ENCODE measurements at regions not wholly inside any gene's neighbourhood (a gene's known extent, or its start where the extent isn't known, plus 50 kb on each side); places are given as distances from the start of the nearest gene placed in this dataset.

GRCh38 chr1:166693158-166693557 lies 146.1 kb upstream of the POGK start (continued):
- TF ChIP-seq ZNF518A (tag by site-specific recombination; conservative IDR thresholded peaks at IDR 0.05; ENCODE audit: low read depth) (no peak), ZNF350 (tag by site-specific recombination; IDR thresholded peaks at IDR 0.05) (no peak), KLF8 (tag by site-specific recombination; IDR thresholded peaks at IDR 0.05) (no peak), YY2 (tag by site-specific recombination; IDR thresholded peaks at IDR 0.05) (no peak)

GRCh38 chr1:166693673-166694297 lies 145.5 kb upstream of the POGK start:
- ChIA-PET CTCF (no interaction called here), POLR2A (interaction anchor here (0.6 kb wide), 1 partner anchor 367 kb away, joined by 4 read pairs; no protein-coding TSS in a partner anchor)
- Histone ChIP-seq H3K36me3 (ENCODE audit: control insufficient read depth in 2 of 2, insufficient read depth in 1 of 2, low read length in 2 of 2) (no peaks in the 10 kb centered on the region), H3K4me1 (ENCODE audit: control insufficient read depth, insufficient read depth, low read length) (no peaks in the 10 kb centered on the region), H3K4me3 (ENCODE audit: low read depth, low read length) (no peak overlapping the region), H3K9me3 (ENCODE audit: control insufficient read depth, insufficient read depth, low read depth, low read length) (no peaks in the 10 kb centered on the region), H3K27ac (ENCODE audit: extremely low read depth, low read depth, low read length) (no peak overlapping the region)
- TF ChIP-seq ZNF146 (tag by site-specific recombination; IDR thresholded peaks at IDR 0.05) (no peak), ZNF426 (tag by site-specific recombination; IDR thresholded peaks at IDR 0.05) (peak; percentile 48), PRDM6 (tag by site-specific recombination; IDR thresholded peaks at IDR 0.05) (no peak), ZNF324 (tag by site-specific recombination; IDR thresholded peaks at IDR 0.05) (no peak), ZNF704 (tag by site-specific recombination; IDR thresholded peaks at IDR 0.05) (no peak), ZNF112 (tag by site-specific recombination; IDR thresholded peaks at IDR 0.05) (no peak), ZNF350 (tag by site-specific recombination; IDR thresholded peaks at IDR 0.05) (no peak), ZNF140 (tag by site-specific recombination; IDR thresholded peaks at IDR 0.05) (0 out of 2 replicates have a peak, but pooled peaks have one; percentile 19), ZBTB6 (tag by site-specific recombination; IDR thresholded peaks at IDR 0.05) (no peak), ZNF280C (tag by site-specific recombination; IDR thresholded peaks at IDR 0.05) (no peak), HIC1 (tag by site-specific recombination; IDR thresholded peaks at IDR 0.05) (no peak), ZBTB26 (tag by site-specific recombination; optimal IDR thresholded peaks at IDR 0.05) (no peak), ZBTB11 (tag by site-specific recombination; conservative IDR thresholded peaks at IDR 0.05; ENCODE audit: low read depth) (0 out of 2 replicates have a peak, but pooled peaks have one; percentile 42)
